HEK293T (cell line): ENCODE measurements at regions not wholly inside any gene's neighbourhood (a gene's known extent, or its start where the extent isn't known, plus 50 kb on each side); places are given as distances from the start of the nearest gene placed in this dataset.

Source experiments
- CTCF ChIA-PET: fragments of 350-600 bp; formaldehyde crosslinking; extraction: SDS; loops from one replicate; lab custom pipeline; 2021; ENCODE audit warnings: antibody characterized with exemption, inconsistent platforms; lab: Yijun Ruan, JAX
- POLR2A ChIA-PET: fragments of 350-600 bp; formaldehyde crosslinking; extraction: SDS; loops from one replicate; lab custom pipeline; 2020; ENCODE audit warnings: antibody characterized with exemption, inconsistent platforms; lab: Yijun Ruan, JAX
- DNase-seq: peaks from one replicate; pipeline ENCODE4 v3.0.0; 2012; ENCODE audit warnings: mixed read lengths; ENCODE audit errors: extremely low spot score
- ARNT ChIP-seq: fragments of 450-650 bp; IDR thresholded peaks from 2 replicates; pipeline ENCODE4 v1.6.1; 2017; ENCODE audit warnings: mild to moderate bottlenecking
- BHLHE40 ChIP-seq: fragments of 450-650 bp; IDR thresholded peaks from 2 replicates; pipeline ENCODE4 v1.6.1; 2016; ENCODE audit warnings: mild to moderate bottlenecking, moderate library complexity, borderline replicate concordance
- CTBP1 ChIP-seq: fragments of 450-650 bp; IDR thresholded peaks from 2 replicates; pipeline ENCODE4 v1.6.1; 2016; ENCODE audit warnings: borderline replicate concordance
- ELF4 ChIP-seq: fragments of 450-650 bp; IDR thresholded peaks from 2 replicates; pipeline ENCODE4 v1.6.1; 2017; ENCODE audit warnings: antibody characterized with exemption
- FOXA1 ChIP-seq: fragments of 450-650 bp; IDR thresholded peaks from 2 replicates; pipeline ENCODE4 v1.6.1; 2016; ENCODE audit warnings: mild to moderate bottlenecking
- FOXK2 ChIP-seq: fragments of 450-650 bp; IDR thresholded peaks from 2 replicates; pipeline ENCODE4 v1.6.1; 2016; ENCODE audit warnings: mild to moderate bottlenecking
- FOXM1 ChIP-seq: fragments of 450-650 bp; IDR thresholded peaks from 2 replicates; pipeline ENCODE4 v1.6.1; 2017; ENCODE audit warnings: mild to moderate bottlenecking, borderline replicate concordance
- HDGF ChIP-seq: fragments of 450-650 bp; IDR thresholded peaks from 2 replicates; pipeline ENCODE4 v1.6.1; 2017; ENCODE audit warnings: antibody characterized with exemption, borderline replicate concordance
- L3MBTL2 ChIP-seq: fragments of 450-650 bp; conservative IDR thresholded peaks from 2 replicates; pipeline ENCODE4 v1.6.1; 2016; ENCODE audit warnings: mild to moderate bottlenecking
- LEF1 ChIP-seq: fragments of 450-650 bp; IDR thresholded peaks from 2 replicates; pipeline ENCODE4 v1.6.1; 2017; ENCODE audit warnings: mild to moderate bottlenecking, borderline replicate concordance
- NFRKB ChIP-seq: fragments of 450-650 bp; IDR thresholded peaks from 2 replicates; pipeline ENCODE4 v1.6.1; 2016; ENCODE audit warnings: mild to moderate bottlenecking, moderate library complexity
- SP1 ChIP-seq: fragments of 450-650 bp; IDR thresholded peaks from 2 replicates; pipeline ENCODE4 v1.6.1; 2017
- SUZ12 ChIP-seq: fragments of 450-650 bp; IDR thresholded peaks from 2 replicates; pipeline ENCODE4 v1.6.1; 2016; ENCODE audit warnings: mild to moderate bottlenecking
- TARDBP ChIP-seq: fragments of 450-650 bp; IDR thresholded peaks from 2 replicates; pipeline ENCODE4 v1.6.1; 2016
- ZNF384 ChIP-seq: fragments of 450-650 bp; IDR thresholded peaks from 2 replicates; pipeline ENCODE4 v1.6.1; 2016
- TF ChIP-seq, protein P1 (sequence below): fragments of 450-650 bp; IDR thresholded peaks from 2 replicates; pipeline ENCODE4 v1.6.1; 2016

- no peak for DNase-seq
- CTCF ChIA-PET = no interaction called here
- TF ChIP-seq CTBP1 = no peak
- TF ChIP-seq SUZ12 = no peak
- no peak for TF ChIP-seq HDGF
- no peak for TF ChIP-seq TARDBP
- TF ChIP-seq FOXA1 = no peak
- TF ChIP-seq ZNF384 = no peak
- no peak for TF ChIP-seq BHLHE40
- TF ChIP-seq, protein P1, sequence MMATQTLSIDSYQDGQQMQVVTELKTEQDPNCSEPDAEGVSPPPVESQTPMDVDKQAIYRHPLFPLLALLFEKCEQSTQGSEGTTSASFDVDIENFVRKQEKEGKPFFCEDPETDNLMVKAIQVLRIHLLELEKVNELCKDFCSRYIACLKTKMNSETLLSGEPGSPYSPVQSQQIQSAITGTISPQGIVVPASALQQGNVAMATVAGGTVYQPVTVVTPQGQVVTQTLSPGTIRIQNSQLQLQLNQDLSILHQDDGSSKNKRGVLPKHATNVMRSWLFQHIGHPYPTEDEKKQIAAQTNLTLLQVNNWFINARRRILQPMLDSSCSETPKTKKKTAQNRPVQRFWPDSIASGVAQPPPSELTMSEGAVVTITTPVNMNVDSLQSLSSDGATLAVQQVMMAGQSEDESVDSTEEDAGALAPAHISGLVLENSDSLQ = no peak
- POLR2A ChIA-PET = interaction anchor here (1.3 kb wide), 1 partner anchor 12 kb away, joined by 3 read pairs; no protein-coding TSS in a partner anchor
Observed at GRCh38 chr5:14980698-14981097, 109.1 kb upstream of the ANKH start.

GRCh38 chr5:14977058-14977685, 105.6 kb upstream of the ANKH start:
- no peak for DNase-seq

DNA sequence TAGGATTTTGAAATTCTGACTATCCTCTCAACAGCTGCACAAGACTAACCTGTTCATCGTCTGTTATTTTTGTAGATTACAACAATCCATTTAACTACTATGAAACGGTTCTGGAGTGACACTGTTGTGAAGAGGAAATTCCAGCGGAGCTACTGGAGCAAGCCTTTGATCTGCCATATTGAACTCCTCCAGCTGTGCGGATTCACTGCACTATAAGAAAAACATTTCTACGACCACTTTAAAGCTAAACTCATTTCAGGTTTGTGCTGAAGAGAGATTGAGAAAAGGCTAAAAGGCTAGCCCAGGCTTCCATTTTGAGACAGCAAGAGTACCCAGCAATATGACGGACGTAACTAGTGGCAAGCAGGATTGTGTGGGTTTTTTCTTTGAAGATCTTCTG, 104.9 kb upstream of the ANKH start:
- ChIA-PET POLR2A (no interaction called here), CTCF (no interaction called here)
- no peak for DNase-seq
- TF ChIP-seq ARNT (no peak), ZNF384 (no peak), L3MBTL2 (no peak), CTBP1 (no peak), BHLHE40 (no peak), SP1 (no peak), FOXA1 (no peak), LEF1 (no peak), HDGF (no peak), FOXK2 (no peak), TARDBP (no peak), NFRKB (no peak), FOXM1 (no peak), SUZ12 (no peak), ELF4 (no peak)
- TF ChIP-seq, protein P1 = no peak

More at GRCh38 chr5:14977058-14977685, 105.6 kb upstream of the ANKH start:
- CTCF ChIA-PET = no interaction called here
- POLR2A ChIA-PET = no interaction called here
- TF ChIP-seq FOXK2 (no peak), ARNT (no peak), HDGF (no peak), ZNF384 (no peak), ELF4 (no peak), TARDBP (no peak), FOXA1 (no peak)
- TF ChIP-seq, protein P1 = no peak

- TF ChIP-seq BHLHE40 (no peak), NFRKB (no peak), SP1 (no peak), TARDBP (no peak), HDGF (no peak), L3MBTL2 (no peak), ELF4 (no peak), SUZ12 (no peak), FOXM1 (no peak)
- ChIA-PET POLR2A (no interaction called here), CTCF (no interaction called here)
- no peak for DNase-seq
Observed at GRCh38 chr5:14971873-14972272, 100.3 kb upstream of the ANKH start.

DNA sequence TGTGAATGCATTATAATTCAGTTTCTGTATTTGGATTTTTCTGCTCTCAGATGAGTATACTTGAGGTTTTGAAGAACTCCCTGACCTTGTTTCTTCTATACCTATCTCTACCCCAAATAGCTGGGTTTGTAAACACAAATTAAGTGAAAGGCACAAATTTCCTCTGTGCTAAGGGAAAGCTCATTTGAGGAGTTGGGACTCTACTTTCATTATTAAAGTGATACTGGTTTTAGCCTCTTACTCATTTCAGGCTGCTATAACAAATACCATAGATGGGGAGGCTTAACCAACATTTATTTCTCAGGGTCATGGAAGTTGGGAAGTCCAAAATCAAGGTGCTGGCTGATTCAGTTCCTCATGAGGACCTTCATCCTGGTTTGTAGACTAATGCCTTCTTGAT, 97.2 kb upstream of the ANKH start:
- POLR2A ChIA-PET = interaction anchor here (1.5 kb wide), 1 partner anchor 12 kb away, joined by 3 read pairs; no protein-coding TSS in a partner anchor
- no peak for DNase-seq
- no peak for TF ChIP-seq LEF1
- no peak for TF ChIP-seq ZNF384
- no peak for TF ChIP-seq ELF4
- CTCF ChIA-PET = no interaction called here

DNA sequence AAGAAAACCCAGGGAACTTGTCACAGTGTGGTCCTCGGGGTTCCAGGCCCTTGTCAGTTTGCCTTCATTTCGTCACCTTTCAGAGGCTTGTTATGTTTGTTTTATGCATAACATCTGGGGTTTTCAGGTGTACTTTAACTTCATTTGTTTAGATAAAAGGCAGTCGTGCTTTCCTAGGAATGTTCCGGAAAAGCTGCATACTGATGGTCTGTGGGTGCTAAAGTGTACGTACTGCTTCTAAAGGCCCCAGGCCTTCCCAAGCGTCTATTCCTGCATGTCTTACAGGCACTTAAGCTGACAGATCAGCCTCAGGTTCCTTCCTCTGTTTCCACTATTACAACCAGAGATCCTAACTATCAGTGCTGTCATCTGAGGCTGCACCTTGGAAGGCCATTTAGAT, 95.6 kb upstream of the ANKH start:
- TF ChIP-seq, protein P1 = no peak
- no peak for TF ChIP-seq SP1
- no peak for TF ChIP-seq ZNF384
- TF ChIP-seq TARDBP = no peak
- TF ChIP-seq SUZ12 = no peak
- no peak for TF ChIP-seq FOXK2
- TF ChIP-seq ARNT = no peak
- no peak for TF ChIP-seq LEF1
- no peak for TF ChIP-seq FOXA1
- no peak for TF ChIP-seq NFRKB
- no peak for TF ChIP-seq ELF4
- TF ChIP-seq FOXM1 = no peak
- TF ChIP-seq HDGF = no peak
- no peak for TF ChIP-seq CTBP1
- no peak for TF ChIP-seq L3MBTL2
- TF ChIP-seq BHLHE40 = no peak
- no peak for DNase-seq
- POLR2A ChIA-PET = no interaction called here
- CTCF ChIA-PET = interaction anchor here (0.7 kb wide), 1 partner anchor 166 kb away, joined by 4 read pairs; no protein-coding TSS in a partner anchor
